GM12892 (cell line): ENCODE measurements at regions not wholly inside any gene's neighbourhood (a gene's known extent, or its start where the extent isn't known, plus 50 kb on each side); places are given as distances from the start of the nearest gene placed in this dataset.

Source experiments
- POLR2A ChIP-seq: IDR thresholded peaks from 2 replicates; pipeline ENCODE4 v1.6.1; 2011; ENCODE audit warnings: low read depth, low read length, control low read depth
- POLR2AphosphoS5 ChIP-seq: IDR thresholded peaks from 2 replicates; pipeline ENCODE4 v1.6.1; 2011; ENCODE audit warnings: low read depth, low read length, control low read depth

DNA sequence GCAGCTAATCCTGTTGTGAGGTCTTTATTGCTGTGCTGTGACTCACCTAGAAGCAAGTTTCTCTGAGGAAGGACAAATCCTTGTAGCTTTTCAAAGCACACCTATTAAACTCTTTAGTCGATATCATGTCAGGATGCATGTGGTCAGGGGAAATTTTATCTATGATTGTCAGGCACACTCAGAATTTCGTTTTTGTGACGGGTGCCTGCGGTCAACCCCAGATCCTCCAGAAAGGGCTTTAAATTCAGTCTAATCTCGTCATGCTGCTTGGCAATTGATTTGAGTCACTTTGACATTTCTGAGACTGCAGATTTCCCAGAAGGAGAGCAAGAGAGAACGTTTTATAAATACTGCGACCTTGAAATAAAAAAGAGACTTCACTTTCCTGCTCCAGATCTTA, 316.9 kb downstream of the FGF9 start:
- TF ChIP-seq POLR2A: no peak
- no peak for TF ChIP-seq POLR2AphosphoS5
